H9 (cell line): ENCODE measurements at regions not wholly inside any gene's neighbourhood (a gene's known extent, or its start where the extent isn't known, plus 50 kb on each side); places are given as distances from the start of the nearest gene placed in this dataset.

Experiments used
- DNase-seq: peaks from one replicate; pipeline ENCODE4 v3.0.0-alpha.2; 2017
- H2AFZ ChIP-seq: one replicate; pipeline ENCODE4 v1.6.1; 2013; ENCODE audit warnings: mild to moderate bottlenecking, low read length, control low read depth, moderate library complexity
- H2AK5ac ChIP-seq: 2 replicates; pipeline ENCODE4 v1.6.1; 2013; ENCODE audit warnings: low read length, control low read depth, mixed read lengths; ENCODE audit not compliant: insufficient read length
- H2BK120ac ChIP-seq: one replicate; pipeline ENCODE4 v1.6.1; 2013; ENCODE audit warnings: low read depth, mild to moderate bottlenecking, low read length, control low read depth, inconsistent platforms; ENCODE audit not compliant: poor library complexity, severe bottlenecking
- H2BK12ac ChIP-seq: 2 replicates; pipeline ENCODE4 v1.6.1; 2013; ENCODE audit warnings: low read length, control low read depth, mixed read lengths, low read depth; ENCODE audit not compliant: insufficient read length
- H2BK15ac ChIP-seq: 2 replicates; pipeline ENCODE4 v1.6.1; 2013; ENCODE audit warnings: low read depth, low read length, control low read depth
- H2BK20ac ChIP-seq: one replicate; pipeline ENCODE4 v1.6.1; 2013; ENCODE audit warnings: low read depth, mild to moderate bottlenecking, low read length, control low read depth, inconsistent platforms; ENCODE audit not compliant: poor library complexity, severe bottlenecking
- H2BK5ac ChIP-seq: 2 replicates; pipeline ENCODE4 v1.6.1; 2013; ENCODE audit warnings: low read length, control low read depth, mixed read lengths; ENCODE audit not compliant: insufficient read length
- H3K14ac ChIP-seq: 2 replicates; pipeline ENCODE4 v1.6.1; 2013; ENCODE audit warnings: low read length, control low read depth; ENCODE audit not compliant: insufficient read depth
- H3K18ac ChIP-seq: 2 replicates; pipeline ENCODE4 v1.6.1; 2013; ENCODE audit warnings: low read depth, mild to moderate bottlenecking, mixed read lengths, low read length, control low read depth; ENCODE audit not compliant: insufficient read length
- H3K23ac ChIP-seq: 2 replicates; pipeline ENCODE4 v1.6.1; 2013; ENCODE audit warnings: low read length, control low read depth, mixed read lengths, low read depth; ENCODE audit not compliant: insufficient read length
- H3K23me2 ChIP-seq: 2 replicates; pipeline ENCODE4 v1.6.1; 2013; ENCODE audit warnings: low read depth, mild to moderate bottlenecking, mixed read lengths, low read length, control low read depth; ENCODE audit not compliant: insufficient read length, poor library complexity, severe bottlenecking
- H3K27ac ChIP-seq: 2 replicates; pipeline ENCODE4 v1.5.1; 2013; ENCODE audit warnings: low read length, control low read depth, mixed read lengths, low read depth; ENCODE audit not compliant: insufficient read length
- H3K27me3 ChIP-seq: 2 replicates; pipeline ENCODE4 v1.6.1; 2013; ENCODE audit warnings: low read length, control low read depth, inconsistent platforms; ENCODE audit not compliant: insufficient read depth
- H3K4ac ChIP-seq: 2 replicates; pipeline ENCODE4 v1.6.1; 2013; ENCODE audit warnings: low read depth, mild to moderate bottlenecking, control low read depth, inconsistent platforms, low read length, moderate library complexity
- H3K4me1 ChIP-seq: 2 replicates; pipeline ENCODE4 v1.6.1; 2013; ENCODE audit warnings: low read length, control low read depth, inconsistent platforms; ENCODE audit not compliant: insufficient read depth
- H3K4me2 ChIP-seq: 2 replicates; pipeline ENCODE4 v1.6.1; 2013; ENCODE audit warnings: low read length, control low read depth, mixed read lengths; ENCODE audit not compliant: insufficient read length, insufficient read depth
- H3K56ac ChIP-seq: 2 replicates; pipeline ENCODE4 v1.6.1; 2013; ENCODE audit warnings: low read depth, mild to moderate bottlenecking, mixed read lengths, low read length, control low read depth; ENCODE audit not compliant: insufficient read length
- H3K79me1 ChIP-seq: 2 replicates; pipeline ENCODE4 v1.6.1; 2013; ENCODE audit warnings: low read depth, mild to moderate bottlenecking, moderate library complexity, low read length, control low read depth, inconsistent platforms; ENCODE audit not compliant: insufficient read depth, poor library complexity, severe bottlenecking
- H3K79me2 ChIP-seq: 2 replicates; pipeline ENCODE4 v1.6.1; 2013; ENCODE audit warnings: low read length, control low read depth, inconsistent platforms; ENCODE audit not compliant: insufficient read depth
- H3K9ac ChIP-seq: 2 replicates; pipeline ENCODE4 v1.6.1; 2013; ENCODE audit warnings: low read length, control low read depth, mixed read lengths; ENCODE audit not compliant: insufficient read length; ENCODE audit errors: extremely low read depth
- H3K9me3 ChIP-seq: one replicate; pipeline ENCODE4 v1.6.1; 2013; ENCODE audit warnings: low read depth, low read length, inconsistent platforms; ENCODE audit not compliant: control insufficient read depth
- H3T11ph ChIP-seq: one replicate; pipeline ENCODE4 v1.6.1; 2013; ENCODE audit warnings: mild to moderate bottlenecking, low read length, control low read depth, inconsistent platforms
- H4K20me1 ChIP-seq: one replicate; pipeline ENCODE4 v1.6.1; 2013; ENCODE audit not compliant: control insufficient read depth, insufficient read length, insufficient read depth
- H4K5ac ChIP-seq: 2 replicates; pipeline ENCODE4 v1.6.1; 2013; ENCODE audit warnings: low read depth, mild to moderate bottlenecking, mixed read lengths, low read length, control low read depth; ENCODE audit not compliant: insufficient read length
- H4K8ac ChIP-seq: replicated peaks from 2 replicates; pipeline ENCODE4 v1.6.1; 2013; ENCODE audit warnings: low read length, control low read depth, mixed read lengths, low read depth; ENCODE audit not compliant: insufficient read length
- H4K91ac ChIP-seq: 2 replicates; pipeline ENCODE4 v1.6.1; 2013; ENCODE audit warnings: low read depth, mild to moderate bottlenecking, moderate library complexity, mixed read lengths, low read length, control low read depth; ENCODE audit not compliant: insufficient read length
- H3K27ac Mint-ChIP-seq, 3 experiments: 2 replicates in 2 of 3; 3 replicates in 1 of 3; pipeline ENCODE4 v1.8.0; 2020 to 2021; ENCODE audit warnings: mixed read lengths in 3 of 3, mild to moderate bottlenecking in 1 of 3, moderate library complexity in 1 of 3
- H3K27me3 Mint-ChIP-seq: 2 replicates; pipeline ENCODE4 v1.8.0; 2021; ENCODE audit warnings: low read depth, mild to moderate bottlenecking, moderate library complexity, mixed read lengths
- H3K36me3 Mint-ChIP-seq, 3 experiments: 2 replicates in 2 of 3; 3 replicates in 1 of 3; pipeline ENCODE4 v1.8.0; 2020 to 2021; ENCODE audit warnings: low read depth in 3 of 3, mixed read lengths in 3 of 3; ENCODE audit not compliant: insufficient read depth in 1 of 3
- H3K4me1 Mint-ChIP-seq, 2 experiments: 2 replicates each; pipeline ENCODE4 v1.8.0; 2020; ENCODE audit warnings: mixed read lengths in 2 of 2
- H3K4me3 Mint-ChIP-seq, 2 experiments: 2 replicates in 1 of 2; 3 replicates in 1 of 2; pipeline ENCODE4 v1.8.0; 2020 to 2021; ENCODE audit warnings: mild to moderate bottlenecking in 2 of 2, mixed read lengths in 2 of 2, moderate library complexity in 1 of 2
- H3K9me3 Mint-ChIP-seq, 2 experiments: 2 replicates in 1 of 2; 3 replicates in 1 of 2; pipeline ENCODE4 v1.8.0; 2020; ENCODE audit warnings: mild to moderate bottlenecking in 2 of 2, mixed read lengths in 2 of 2, moderate library complexity in 1 of 2
- WGBS: extraction: QIAGEN DNeasy Blood & Tissue Kit; methylation state at CpG from one replicate; pipeline ENCODE4 v1.1.7; 2013; ENCODE audit warnings: missing lambda C conversion rate, low lambda C conversion rate, mixed read lengths; ENCODE audit not compliant: insufficient read length; ENCODE audit errors: extremely low coverage; 5-methylcytosine and 5-hydroxymethylcytosine counted together
- TF ChIP-seq, protein P1 (sequence below): fragments of 200-600 bp; sonication (generic); conservative IDR thresholded peaks from 3 replicates; pipeline ENCODE4 v1.8.0; 2021; ENCODE audit warnings: antibody characterized with exemption, mild to moderate bottlenecking

DNA sequence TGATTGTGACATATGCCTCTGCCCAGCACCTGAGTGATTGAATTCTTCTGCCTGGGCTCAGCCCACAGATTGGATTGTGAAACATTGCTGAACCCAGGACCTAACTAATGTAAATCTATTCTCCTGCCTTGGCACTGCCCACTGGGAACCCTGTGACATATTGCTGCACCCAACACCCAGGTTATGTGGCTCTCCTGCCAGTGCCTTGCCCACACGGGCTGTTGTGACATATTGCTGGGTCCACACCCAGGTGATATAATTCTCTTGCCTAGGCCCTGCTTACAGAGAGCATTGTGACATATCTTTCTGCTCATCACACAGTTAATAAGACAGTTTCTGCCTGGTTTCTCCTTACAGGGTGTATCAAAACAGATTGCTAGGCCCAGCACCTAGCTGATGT lies 50.8 kb upstream of the ZNF680 start:
- Histone ChIP-seq H2BK20ac (no peak overlapping the region), H3K79me1 (no peaks in the 10 kb centered on the region), H2BK120ac (no peak overlapping the region), H4K5ac (no peak overlapping the region), H4K20me1 (no peaks in the 10 kb centered on the region), H3T11ph (no peak overlapping the region), H2BK15ac (no peak overlapping the region), H4K8ac (no peak overlapping the region), H2AFZ (no peak overlapping the region), H3K4ac (no peak overlapping the region), H2BK12ac (no peak overlapping the region), H3K4me1 (no peaks in the 10 kb centered on the region), H3K23me2 (no peaks in the 10 kb centered on the region), H3K27me3 (no peaks in the 10 kb centered on the region; the same call in 1 of the 2 replicates), H3K9ac (no peak overlapping the region), H4K91ac (no peak overlapping the region), H3K18ac (no peak overlapping the region), H3K23ac (no peak overlapping the region), H3K79me2 (no peaks in the 10 kb centered on the region), H3K27ac (no peak overlapping the region), H3K56ac (no peak overlapping the region), H3K14ac (no peak overlapping the region), H3K9me3 (peaks cover 99% of the 10 kb centered on the region), H2BK5ac (no peak overlapping the region), H2AK5ac (no peak overlapping the region), H3K4me2 (no peak overlapping the region)
- Mint-ChIP-seq H3K36me3 (peaks cover 0 to 31% (median 19%) of the 10 kb centered on the region in 3 experiments; a peak in 6 of 7 replicates), H3K4me1 (no peaks in the 10 kb centered on the region), H3K9me3 (peaks cover 99% of the 10 kb centered on the region in 2 experiments), H3K4me3 (no peak overlapping the region), H3K27me3 (no peaks in the 10 kb centered on the region; the same call in 1 of the 2 replicates), H3K27ac (no peak overlapping the region)
- DNase-seq, result no peak
- TF ChIP-seq, protein P1, sequence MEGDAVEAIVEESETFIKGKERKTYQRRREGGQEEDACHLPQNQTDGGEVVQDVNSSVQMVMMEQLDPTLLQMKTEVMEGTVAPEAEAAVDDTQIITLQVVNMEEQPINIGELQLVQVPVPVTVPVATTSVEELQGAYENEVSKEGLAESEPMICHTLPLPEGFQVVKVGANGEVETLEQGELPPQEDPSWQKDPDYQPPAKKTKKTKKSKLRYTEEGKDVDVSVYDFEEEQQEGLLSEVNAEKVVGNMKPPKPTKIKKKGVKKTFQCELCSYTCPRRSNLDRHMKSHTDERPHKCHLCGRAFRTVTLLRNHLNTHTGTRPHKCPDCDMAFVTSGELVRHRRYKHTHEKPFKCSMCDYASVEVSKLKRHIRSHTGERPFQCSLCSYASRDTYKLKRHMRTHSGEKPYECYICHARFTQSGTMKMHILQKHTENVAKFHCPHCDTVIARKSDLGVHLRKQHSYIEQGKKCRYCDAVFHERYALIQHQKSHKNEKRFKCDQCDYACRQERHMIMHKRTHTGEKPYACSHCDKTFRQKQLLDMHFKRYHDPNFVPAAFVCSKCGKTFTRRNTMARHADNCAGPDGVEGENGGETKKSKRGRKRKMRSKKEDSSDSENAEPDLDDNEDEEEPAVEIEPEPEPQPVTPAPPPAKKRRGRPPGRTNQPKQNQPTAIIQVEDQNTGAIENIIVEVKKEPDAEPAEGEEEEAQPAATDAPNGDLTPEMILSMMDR, result no peak
- no CpG with 5 or more reads among the region's 1 CpG for WGBS
